ENCODE measurements at regions not wholly inside any gene's neighbourhood (a gene's known extent, or its start where the extent isn't known, plus 50 kb on each side); places are given as distances from the start of the nearest gene placed in this dataset.

DNA sequence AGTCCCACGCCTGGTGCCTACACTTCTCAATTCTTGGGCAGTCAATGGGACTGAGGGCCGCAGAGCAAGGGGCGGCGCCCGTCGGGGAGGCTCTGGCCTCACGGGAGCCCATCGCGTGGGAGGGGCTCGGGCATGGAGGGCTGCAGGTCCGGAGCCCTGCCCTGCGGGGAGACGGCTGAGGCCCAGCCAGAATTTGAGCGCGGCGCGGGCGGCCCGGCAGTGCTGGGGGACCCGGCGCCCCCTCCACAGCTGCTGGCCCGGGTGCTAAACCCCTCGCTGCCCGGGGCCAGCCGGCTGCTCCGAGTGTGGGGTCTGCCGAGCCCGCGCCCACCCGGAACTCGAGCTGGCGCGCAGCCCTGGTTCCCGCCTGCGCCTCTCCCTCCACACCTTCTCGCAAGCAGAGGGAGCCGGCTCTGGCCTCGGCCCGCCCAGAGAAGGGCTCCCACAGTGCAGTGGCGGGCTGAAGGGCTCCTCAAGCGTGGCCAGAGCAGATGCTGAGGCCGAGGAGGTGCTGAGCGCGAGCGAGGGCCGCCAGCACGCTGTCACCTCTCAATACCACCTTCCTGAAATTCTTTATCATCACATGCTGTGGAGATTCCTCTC is 58.5 kb downstream of the BAK1 start:
- Histone ChIP-seq H3K27ac (no peak overlapping the region), H3K9me3 (no peaks in the 10 kb centered on the region), H3K4me1 (ENCODE audit: control insufficient read depth in 1 of 2, insufficient read depth in 1 of 2, low read depth in 1 of 2, low read length in 1 of 2) (no peaks in the 10 kb centered on the region), H3K27me3 (no peaks in the 10 kb centered on the region), H3K36me3 (no peaks in the 10 kb centered on the region), H3K4me3 (ENCODE audit: low read depth in 1 of 2, low read length in 1 of 2) (no peak overlapping the region)
- TF ChIP-seq, protein P1, sequence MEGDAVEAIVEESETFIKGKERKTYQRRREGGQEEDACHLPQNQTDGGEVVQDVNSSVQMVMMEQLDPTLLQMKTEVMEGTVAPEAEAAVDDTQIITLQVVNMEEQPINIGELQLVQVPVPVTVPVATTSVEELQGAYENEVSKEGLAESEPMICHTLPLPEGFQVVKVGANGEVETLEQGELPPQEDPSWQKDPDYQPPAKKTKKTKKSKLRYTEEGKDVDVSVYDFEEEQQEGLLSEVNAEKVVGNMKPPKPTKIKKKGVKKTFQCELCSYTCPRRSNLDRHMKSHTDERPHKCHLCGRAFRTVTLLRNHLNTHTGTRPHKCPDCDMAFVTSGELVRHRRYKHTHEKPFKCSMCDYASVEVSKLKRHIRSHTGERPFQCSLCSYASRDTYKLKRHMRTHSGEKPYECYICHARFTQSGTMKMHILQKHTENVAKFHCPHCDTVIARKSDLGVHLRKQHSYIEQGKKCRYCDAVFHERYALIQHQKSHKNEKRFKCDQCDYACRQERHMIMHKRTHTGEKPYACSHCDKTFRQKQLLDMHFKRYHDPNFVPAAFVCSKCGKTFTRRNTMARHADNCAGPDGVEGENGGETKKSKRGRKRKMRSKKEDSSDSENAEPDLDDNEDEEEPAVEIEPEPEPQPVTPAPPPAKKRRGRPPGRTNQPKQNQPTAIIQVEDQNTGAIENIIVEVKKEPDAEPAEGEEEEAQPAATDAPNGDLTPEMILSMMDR (IDR thresholded peaks at IDR 0.05) = no peak
